Peyer's patch (tissue), 4 donors: ENCODE measurements at regions not wholly inside any gene's neighbourhood (a gene's known extent, or its start where the extent isn't known, plus 50 kb on each side); places are given as distances from the start of the nearest gene placed in this dataset.

ENCODE experiments used
- CTCF ChIP-seq, 6 experiments: fragments of 450-650 bp in 4 of 6; fragments of 200-600 bp in 2 of 6; sonication (generic) in 1 of 6; IDR thresholded peaks; one replicate each; pipeline ENCODE4 v1.5.1; 2017 to 2019; ENCODE audit warnings: antibody characterized with exemption in 6 of 6, mild to moderate bottlenecking in 3 of 6, moderate library complexity in 1 of 6
- POLR2A ChIP-seq, 2 donors: fragments of 450-650 bp; IDR thresholded peaks; one replicate each; pipeline ENCODE4 v1.5.1; 2017; ENCODE audit warnings: antibody characterized with exemption in 2 of 2, mild to moderate bottlenecking in 2 of 2, moderate library complexity in 2 of 2

DNA sequence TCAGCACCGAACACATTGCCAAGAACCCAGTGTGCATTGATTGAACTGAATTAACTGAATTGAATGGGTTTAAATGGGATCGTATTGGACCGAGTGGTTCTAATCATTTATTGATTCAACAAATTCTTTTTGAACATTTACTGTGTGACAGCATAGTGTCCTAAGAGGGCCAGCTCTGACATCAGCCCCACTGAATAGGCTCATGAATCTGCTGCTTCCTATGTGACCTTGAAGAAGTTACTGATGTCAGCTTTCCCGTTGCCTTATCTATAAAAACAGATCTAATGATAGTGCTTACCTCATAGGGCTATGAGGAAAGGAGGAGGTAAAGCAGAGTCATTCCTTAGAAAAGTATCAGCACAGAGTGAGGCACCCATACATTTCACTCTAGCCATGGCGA lies 226.3 kb downstream of the CBLN1 start:
- TF ChIP-seq CTCF (IDR thresholded peaks at IDR 0.05), result no peak
- no peak for TF ChIP-seq POLR2A (IDR thresholded peaks at IDR 0.05)
